Right lobe of liver (tissue), 4 donors: ENCODE measurements at regions not wholly inside any gene's neighbourhood (a gene's known extent, or its start where the extent isn't known, plus 50 kb on each side); places are given as distances from the start of the nearest gene placed in this dataset.

Source experiments
- CTCF ChIP-seq, 4 donors: fragments of 200-600 bp in 3 of 4; fragments of 450-650 bp in 1 of 4; IDR thresholded peaks; one replicate each; pipeline versions ENCODE4 v1.5.1 to v1.8.0; 2016 to 2022; ENCODE audit warnings: antibody characterized with exemption in 4 of 4, mild to moderate bottlenecking in 2 of 4
- POLR2A ChIP-seq: fragments of 450-650 bp; IDR thresholded peaks from one replicate; pipeline ENCODE4 v1.6.1; 2017; ENCODE audit warnings: antibody characterized with exemption, mild to moderate bottlenecking
- donor health status: DM: no; HTN: no; CAD: no.
- donor health status: DM: no; HTN: no; CAD: no.
- donor health status: DM: no; HTN: yes; CAD: no.

DNA sequence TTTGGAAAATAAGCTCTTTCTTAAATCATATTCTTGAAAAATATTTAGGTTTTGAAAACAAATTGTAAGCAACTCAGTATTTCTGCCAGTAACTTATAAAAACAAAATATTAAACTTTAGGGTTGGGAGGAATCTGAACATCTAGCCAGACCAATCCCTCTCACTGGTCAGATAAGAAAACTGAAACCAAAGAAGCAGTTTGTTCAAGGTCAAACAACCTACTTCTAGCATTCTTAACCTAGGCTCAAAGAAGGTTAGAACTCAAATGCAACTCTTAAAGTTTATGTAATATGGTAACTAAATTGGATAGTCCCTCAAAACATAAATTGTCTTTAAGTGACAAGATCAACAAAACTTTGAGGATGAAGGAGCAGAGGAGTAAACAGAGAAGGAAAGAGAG lies 374.9 kb upstream of the TNC start:
- TF ChIP-seq CTCF (IDR thresholded peaks at IDR 0.05) (no peak), POLR2A (no peak)
